ENCODE measurements at regions not wholly inside any gene's neighbourhood (a gene's known extent, or its start where the extent isn't known, plus 50 kb on each side); places are given as distances from the start of the nearest gene placed in this dataset.

GRCh38 chr16:6216836-6217235 lies 1115.8 kb upstream of the RBFOX1 start:
- DNase-seq (ENCODE audit: low read depth): no peak
- TF ChIP-seq CTCF (IDR thresholded peaks at IDR 0.05; ENCODE audit: insufficient read depth, low read depth, low read length, missing control alignments): no peak
- H3K4me3 ChIP-seq (ENCODE audit: low read length): no peak overlapping the region

- no peak for TF ChIP-seq CTCF (IDR thresholded peaks at IDR 0.05; ENCODE audit: insufficient read depth, low read depth, low read length, missing control alignments)
- H3K4me3 ChIP-seq (ENCODE audit: low read length): no peak overlapping the region
- DNase-seq (ENCODE audit: low read depth): no peak
Observed at GRCh38 chr16:6211644-6212043, 1114.0 kb upstream of the EEF2KMT start.

- no peak for DNase-seq (ENCODE audit: low read depth)
- no peak overlapping the region for H3K4me3 ChIP-seq (ENCODE audit: low read length)
- no peak for TF ChIP-seq CTCF (IDR thresholded peaks at IDR 0.05; ENCODE audit: insufficient read depth, low read depth, low read length, missing control alignments)
Observed at GRCh38 chr16:6209355-6209930, 1111.8 kb upstream of the EEF2KMT start.

DNA sequence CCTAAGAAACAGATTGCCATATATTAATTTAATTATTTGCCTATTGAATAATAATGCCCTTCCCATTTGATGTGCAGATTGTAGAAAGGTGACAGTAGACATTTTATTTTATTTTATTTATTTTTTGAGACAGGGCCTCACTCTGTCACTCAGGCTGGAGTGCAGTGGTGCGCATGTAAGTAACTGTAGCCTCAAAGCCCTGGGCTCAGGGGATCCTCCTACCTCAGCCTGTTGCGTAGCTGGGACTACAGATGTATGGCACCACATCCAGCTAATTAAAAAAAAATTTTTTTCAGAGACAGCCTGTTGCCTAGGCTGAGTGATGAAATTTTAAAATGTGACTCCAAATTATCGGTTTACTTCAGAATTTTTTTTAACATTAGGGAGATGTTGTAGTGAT lies 1110.0 kb upstream of the EEF2KMT start:
- DNase-seq (ENCODE audit: low read depth): no peak
- H3K4me3 ChIP-seq (ENCODE audit: low read length): no peak overlapping the region
- no peak for TF ChIP-seq CTCF (IDR thresholded peaks at IDR 0.05; ENCODE audit: insufficient read depth, low read depth, low read length, missing control alignments)

- H3K4me3 ChIP-seq (ENCODE audit: low read length): no peak overlapping the region
- TF ChIP-seq CTCF (IDR thresholded peaks at IDR 0.05; ENCODE audit: insufficient read depth, low read depth, low read length, missing control alignments): no peak
- no peak for DNase-seq (ENCODE audit: low read depth)
Observed at GRCh38 chr16:6207124-6207523, 1109.5 kb upstream of the EEF2KMT start.

DNA sequence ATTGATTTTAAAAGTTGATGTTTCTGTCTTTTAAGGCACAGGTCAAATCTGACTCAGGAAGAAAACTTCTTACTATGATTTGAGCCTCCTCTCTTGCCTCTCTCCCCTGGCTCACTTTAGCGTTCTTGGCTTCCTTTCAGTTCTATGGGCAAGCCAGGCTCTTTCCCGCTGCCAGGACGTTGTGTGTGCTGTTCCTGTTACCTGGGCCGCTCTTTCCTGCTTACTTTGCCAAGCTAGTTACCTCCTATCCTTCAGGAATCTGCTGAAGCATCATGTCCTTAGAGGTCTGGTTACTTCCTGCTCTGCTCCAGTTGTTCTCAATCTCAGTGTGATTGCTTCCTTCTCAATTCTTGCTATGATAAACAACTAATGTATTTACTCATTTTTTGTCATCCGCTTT lies 1108.5 kb upstream of the EEF2KMT start:
- no peak for DNase-seq (ENCODE audit: low read depth)
- no peak overlapping the region for H3K4me3 ChIP-seq (ENCODE audit: low read length)
- no peak for TF ChIP-seq CTCF (IDR thresholded peaks at IDR 0.05; ENCODE audit: insufficient read depth, low read depth, low read length, missing control alignments)

GRCh38 chr16:6204945-6205344 lies 1107.3 kb upstream of the EEF2KMT start:
- H3K4me3 ChIP-seq (ENCODE audit: low read length): no peak overlapping the region
- no peak for DNase-seq (ENCODE audit: low read depth)
- TF ChIP-seq CTCF (IDR thresholded peaks at IDR 0.05; ENCODE audit: insufficient read depth, low read depth, low read length, missing control alignments): no peak

Measured in epithelial cell of esophagus (primary cell).